ENCODE measurements at regions not wholly inside any gene's neighbourhood (a gene's known extent, or its start where the extent isn't known, plus 50 kb on each side); places are given as distances from the start of the nearest gene placed in this dataset.
A peak's percentile ranks its signal among the peaks of the same experiment; 100 is the strongest.

DNA sequence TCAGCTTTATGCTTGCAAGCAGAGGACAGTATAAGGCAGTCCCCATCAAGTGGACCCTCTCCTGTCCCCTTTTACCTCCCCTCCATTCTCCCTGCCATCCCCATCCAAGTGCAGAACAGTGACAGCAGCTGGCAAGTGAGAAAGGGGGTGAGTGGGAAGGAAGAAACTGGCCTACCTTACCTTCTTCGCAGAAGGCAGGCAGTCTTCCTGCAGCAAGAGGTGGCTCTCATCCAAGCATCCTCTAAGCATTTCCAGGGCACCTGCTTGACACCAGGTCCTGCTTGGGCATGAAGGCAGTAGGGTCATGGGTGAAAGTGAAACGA lies 77.3 kb upstream of the SH3PXD2B start:
- CTCF ChIA-PET: no interaction called here
- H3K4me1 ChIP-seq (ENCODE audit: control insufficient read depth, insufficient read depth, low read length): peaks cover 13% of the 10 kb centered on the region

More for the DNA sequence above, 77.3 kb upstream of the SH3PXD2B start:
- Histone ChIP-seq H3K27me3 (replicated peaks in 1 of 2; ENCODE audit: control insufficient read depth in 2 of 2, insufficient read depth in 2 of 2, low read length in 1 of 2) (no peaks in the 10 kb centered on the region; a peak in 1 of 4 replicates), H3K9me3 (replicated peaks; ENCODE audit: control insufficient read depth, insufficient read depth, low read length) (peaks cover 1% of the 10 kb centered on the region; the same call in 1 of the 3 replicates), H3K79me2 (ENCODE audit: control insufficient read depth, insufficient read depth, low read length) (no peaks in the 10 kb centered on the region), H3K4me2 (ENCODE audit: control insufficient read depth, insufficient read depth) (peak overlapping the region; percentile 11; the same call in 1 of the 2 replicates), H4K20me1 (ENCODE audit: control insufficient read depth, insufficient read depth) (no peaks in the 10 kb centered on the region), H3K27ac (ENCODE audit: control insufficient read depth, insufficient read depth) (no peak overlapping the region), H3K36me3 (ENCODE audit: control insufficient read depth in 2 of 2, insufficient read depth in 2 of 2, low read length in 1 of 2) (no peaks in the 10 kb centered on the region), H3K4me3 (no peak overlapping the region), H2AFZ (ENCODE audit: control insufficient read depth, low read depth, low read length) (no peak overlapping the region), H3K9ac (ENCODE audit: control insufficient read depth, insufficient read depth, low read length) (no peak overlapping the region)
- POLR2A ChIA-PET: no interaction called here
- RAD21 ChIA-PET (ENCODE audit: unreplicated experiment): no interaction called here
- FAIRE-seq: no peak
- TF ChIP-seq POLR2A (IDR thresholded peaks at IDR 0.05; ENCODE audit: low read depth, low read length) (no peak), CHD2 (IDR thresholded peaks at IDR 0.05; ENCODE audit: borderline replicate concordance, low read depth, low read length) (no peak), GATAD2B (conservative IDR thresholded peaks at IDR 0.05; ENCODE audit: low read depth) (no peak), HCFC1 (IDR thresholded peaks at IDR 0.05; ENCODE audit: low read length) (no peak), SUPT20H (IDR thresholded peaks at IDR 0.05; ENCODE audit: borderline replicate concordance, control insufficient read depth, low read depth, low read length) (no peak), PBX3 (IDR thresholded peaks at IDR 0.05; ENCODE audit: insufficient replicate concordance, low read depth, low read length) (no peak), BMI1 (IDR thresholded peaks at IDR 0.05; ENCODE audit: borderline replicate concordance) (no peak), ASH2L (IDR thresholded peaks at IDR 0.05; ENCODE audit: borderline replicate concordance, low read depth) (no peak), ZSCAN29 (IDR thresholded peaks at IDR 0.05) (no peak), NFYA (IDR thresholded peaks at IDR 0.05; ENCODE audit: borderline replicate concordance, low read depth, low read length) (no peak), IRF4 (IDR thresholded peaks at IDR 0.05; ENCODE audit: low read depth, low read length) (no peak), BCL11A (IDR thresholded peaks at IDR 0.05; ENCODE audit: low read depth, low read length) (no peak), E2F8 (IDR thresholded peaks at IDR 0.05; ENCODE audit: low read depth, partially characterized antibody) (no peak), IRF3 (IDR thresholded peaks at IDR 0.05) (no peak), SMAD5 (IDR thresholded peaks at IDR 0.05; ENCODE audit: low read depth) (no peak), STAT1 (conservative IDR thresholded peaks at IDR 0.05) (no peak), SIX5 (IDR thresholded peaks at IDR 0.05; ENCODE audit: low read depth, low read length, severe bottlenecking) (no peak)
- TF ChIP-seq, protein P1, sequence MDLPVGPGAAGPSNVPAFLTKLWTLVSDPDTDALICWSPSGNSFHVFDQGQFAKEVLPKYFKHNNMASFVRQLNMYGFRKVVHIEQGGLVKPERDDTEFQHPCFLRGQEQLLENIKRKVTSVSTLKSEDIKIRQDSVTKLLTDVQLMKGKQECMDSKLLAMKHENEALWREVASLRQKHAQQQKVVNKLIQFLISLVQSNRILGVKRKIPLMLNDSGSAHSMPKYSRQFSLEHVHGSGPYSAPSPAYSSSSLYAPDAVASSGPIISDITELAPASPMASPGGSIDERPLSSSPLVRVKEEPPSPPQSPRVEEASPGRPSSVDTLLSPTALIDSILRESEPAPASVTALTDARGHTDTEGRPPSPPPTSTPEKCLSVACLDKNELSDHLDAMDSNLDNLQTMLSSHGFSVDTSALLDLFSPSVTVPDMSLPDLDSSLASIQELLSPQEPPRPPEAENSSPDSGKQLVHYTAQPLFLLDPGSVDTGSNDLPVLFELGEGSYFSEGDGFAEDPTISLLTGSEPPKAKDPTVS (IDR thresholded peaks at IDR 0.05; ENCODE audit: low read depth, low read length): no peak
- in situ Hi-C loops (cut with MboI): no loop called here
- ATAC-seq: no peak
- SMC1A ChIA-PET (ENCODE audit: uncharacterized antibody, unreplicated experiment): interaction anchor here (0.6 to 0.7 kb wide), 2 partner anchors 37 to 38 kb away, joined by 3 read pairs; no protein-coding TSS in a partner anchor
- no peak for DNase-seq (ENCODE audit: low read depth, low spot score)
- 54% methylated on average over 2 of the region's 2 CpGs for WGBS (ENCODE audit: insufficient coverage, insufficient replicate concordance, low lambda C conversion rate, missing lambda C conversion rate)
- no TSS peak for BruUV-seq (replicated peaks)
- intact Hi-C loops (cut with micrococcal nuclease; ENCODE audit: unreplicated experiment): no loop called here

Data from GM12878 (cell line).